Right lobe of liver (tissue), 6 donors: ENCODE measurements at regions not wholly inside any gene's neighbourhood (a gene's known extent, or its start where the extent isn't known, plus 50 kb on each side); places are given as distances from the start of the nearest gene placed in this dataset.
A peak's percentile ranks its signal among the peaks of the same experiment; 100 is the strongest.

ENCODE experiments used
- ATAC-seq, 4 donors: fragments of 200-7000 bp; cut with Tn5 transposase; one replicate each; pipeline ENCODE4 v1.9.1; 2020; ENCODE audit warnings: mild to moderate bottlenecking in 4 of 4, moderate library complexity in 4 of 4
- DNase-seq, 3 donors: peaks; one replicate each; pipeline ENCODE4 v3.0.0-alpha.2; 2020
- H3K27ac ChIP-seq, 3 donors: fragments of 200-600 bp; one replicate each; pipeline ENCODE4 v1.8.0; 2022
- H3K27me3 ChIP-seq, 2 donors: fragments of 200-600 bp; one replicate each; pipeline ENCODE4 v1.8.0; 2022
- H3K36me3 ChIP-seq, 4 donors: fragments of 200-600 bp; sonication (generic) in 1 of 4; one replicate each; pipeline versions ENCODE4 v1.5.1 to v1.8.0; 2017 to 2022; ENCODE audit warnings: control low read depth in 1 of 4
- H3K4me1 ChIP-seq, 4 donors: fragments of 200-600 bp; sonication (generic) in 1 of 4; one replicate each; pipeline versions ENCODE4 v1.5.1 to v1.8.0; 2017 to 2022; ENCODE audit warnings: control low read depth in 1 of 4
- H3K4me3 ChIP-seq, 3 donors: fragments of 200-600 bp; one replicate each; pipeline ENCODE4 v1.8.0; 2022
- H3K9me3 ChIP-seq, 4 donors: fragments of 200-600 bp; sonication (generic) in 1 of 4; one replicate each; pipeline versions ENCODE4 v1.5.1 to v1.8.0; 2017 to 2022; ENCODE audit warnings: control low read depth in 1 of 4
- CTCF ChIP-seq, 4 donors: fragments of 200-600 bp in 3 of 4; fragments of 450-650 bp in 1 of 4; IDR thresholded peaks; one replicate each; pipeline versions ENCODE4 v1.5.1 to v1.8.0; 2016 to 2022; ENCODE audit warnings: antibody characterized with exemption in 4 of 4, mild to moderate bottlenecking in 2 of 4
- POLR2A ChIP-seq: fragments of 450-650 bp; IDR thresholded peaks from one replicate; pipeline ENCODE4 v1.6.1; 2017; ENCODE audit warnings: antibody characterized with exemption, mild to moderate bottlenecking
- WGBS: methylation state at CpG from one replicate; pipeline ENCODE4 v1.1.6; 2018; ENCODE audit warnings: low coverage, low lambda C conversion rate; ENCODE audit not compliant: insufficient coverage; ENCODE audit errors: missing lambda C conversion rate; 5-methylcytosine and 5-hydroxymethylcytosine counted together
- intact Hi-C, 2 donors: fragments of 100-400 bp; cut with DNase I; formaldehyde crosslinking; loops; one replicate each; pipeline versions ENCODE4 v1.11.2 to v1.14.1; 2022
- donor health status: DM: no; HTN: yes; CAD: no.
- donor health status: DM: no; HTN: no; CAD: no.
- donor health status: DM: no; HTN: no; CAD: no.
- donor health status: DM: no; HTN: yes; CAD: no.
- donor health status: DM: no; HTN: yes; CAD: no.

- Histone ChIP-seq H3K27ac (no peak overlapping the region), H3K4me3 (no peak overlapping the region), H3K4me1 (no peaks in the 10 kb centered on the region), H3K27me3 (no peaks in the 10 kb centered on the region), H3K9me3 (no peaks in the 10 kb centered on the region), H3K36me3 (no peaks in the 10 kb centered on the region)
- 65% methylated on average over 7 of the region's 11 CpGs for WGBS
- TF ChIP-seq CTCF (IDR thresholded peaks at IDR 0.05) (no peak), POLR2A (no peak)
- DNase-seq (no peak), ATAC-seq (peak in 1 of 4 donors; percentile 12)
- intact Hi-C loops, result no loop called here
Measured at GRCh38 chr5:82417776-82418607, 139.8 kb upstream of the RPS23 start.

GRCh38 chr5:82416512-82416911 lies 138.4 kb upstream of the RPS23 start:
- WGBS, result 60% methylated on average over 1 of the region's 4 CpGs
- H3K9me3 ChIP-seq, result no peaks in the 10 kb centered on the region
- DNase-seq (no peak), ATAC-seq (no peak)
- H3K36me3 ChIP-seq, result no peaks in the 10 kb centered on the region
- TF ChIP-seq POLR2A (no peak), CTCF (IDR thresholded peaks at IDR 0.05) (no peak)
- no peaks in the 10 kb centered on the region for H3K27me3 ChIP-seq
- no peak overlapping the region for H3K27ac ChIP-seq
- H3K4me1 ChIP-seq, result no peaks in the 10 kb centered on the region
- no peak overlapping the region for H3K4me3 ChIP-seq
- intact Hi-C loops, result no loop called here

GRCh38 chr5:82414041-82414388 lies 135.9 kb upstream of the RPS23 start:
- H3K9me3 ChIP-seq, result no peaks in the 10 kb centered on the region
- DNase-seq, result no peak
- no peak overlapping the region for H3K27ac ChIP-seq
- no peaks in the 10 kb centered on the region for H3K36me3 ChIP-seq
- TF ChIP-seq CTCF (IDR thresholded peaks at IDR 0.05) (no peak), POLR2A (no peak)
- H3K27me3 ChIP-seq, result no peaks in the 10 kb centered on the region
- H3K4me3 ChIP-seq, result no peak overlapping the region
- H3K4me1 ChIP-seq, result no peaks in the 10 kb centered on the region
- no peak for ATAC-seq
- intact Hi-C loops, result no loop called here

- Histone ChIP-seq H3K4me3 (no peak overlapping the region), H3K36me3 (no peaks in the 10 kb centered on the region), H3K9me3 (no peaks in the 10 kb centered on the region), H3K27me3 (no peaks in the 10 kb centered on the region), H3K27ac (no peak overlapping the region), H3K4me1 (no peaks in the 10 kb centered on the region)
- WGBS, result 61% methylated on average over 7 of the region's 7 CpGs
- no peak for TF ChIP-seq POLR2A
- TF ChIP-seq CTCF (IDR thresholded peaks at IDR 0.05), result no peak
- intact Hi-C loops, result no loop called here
- no peak for ATAC-seq
- DNase-seq, result no peak
Measured at GRCh38 chr5:82413302-82414040, 135.3 kb upstream of the RPS23 start.
